GM21390 (cell line): ENCODE measurements at regions not wholly inside any gene's neighbourhood (a gene's known extent, or its start where the extent isn't known, plus 50 kb on each side); places are given as distances from the start of the nearest gene placed in this dataset.

Experiments used
- ATAC-seq: cut with Tn5 transposase; IDR thresholded peaks from one replicate; pipeline ENCODE4 v1.9.1; 2021; ENCODE audit not compliant: unreplicated experiment

DNA sequence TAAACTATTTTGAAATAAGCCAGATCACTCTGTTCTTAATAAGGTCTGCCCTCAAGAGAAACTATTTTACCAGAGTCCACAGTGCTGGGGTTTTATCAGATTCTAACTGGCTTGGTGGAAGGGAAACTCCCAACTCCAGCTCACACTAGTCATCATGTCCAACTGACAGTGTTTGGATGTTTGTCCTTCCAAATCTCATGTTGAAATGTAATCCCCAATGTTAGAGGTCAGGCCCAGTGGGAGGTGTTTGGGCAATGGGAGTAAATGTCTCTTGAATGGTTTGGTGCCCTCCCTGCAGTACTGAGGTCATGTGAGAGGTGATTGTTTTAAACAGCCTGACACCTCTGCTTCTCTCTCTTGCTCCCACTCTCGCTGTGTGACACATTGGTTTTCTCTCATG, 1301.0 kb upstream of the CDH8 start:
- no peak for ATAC-seq

DNA sequence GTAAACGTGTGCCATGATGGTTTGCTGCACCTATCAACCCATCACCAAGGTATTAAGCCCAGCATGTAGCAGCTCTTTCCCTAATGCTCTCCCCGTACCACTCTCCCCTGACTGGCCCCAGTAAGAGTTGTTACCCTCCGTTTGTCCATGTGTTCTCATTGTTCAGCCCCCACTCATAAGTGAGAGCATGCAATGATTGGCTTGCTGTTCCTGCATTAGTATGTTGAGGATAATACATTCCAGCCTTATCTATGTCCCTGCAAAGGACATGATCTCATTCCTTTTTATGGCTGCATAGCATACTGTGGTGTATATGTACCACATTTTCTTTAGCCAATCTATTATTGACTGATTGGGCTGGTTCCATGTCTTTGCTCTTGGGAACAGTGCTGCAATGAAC, 1294.9 kb upstream of the CDH8 start:
- no peak for ATAC-seq

DNA sequence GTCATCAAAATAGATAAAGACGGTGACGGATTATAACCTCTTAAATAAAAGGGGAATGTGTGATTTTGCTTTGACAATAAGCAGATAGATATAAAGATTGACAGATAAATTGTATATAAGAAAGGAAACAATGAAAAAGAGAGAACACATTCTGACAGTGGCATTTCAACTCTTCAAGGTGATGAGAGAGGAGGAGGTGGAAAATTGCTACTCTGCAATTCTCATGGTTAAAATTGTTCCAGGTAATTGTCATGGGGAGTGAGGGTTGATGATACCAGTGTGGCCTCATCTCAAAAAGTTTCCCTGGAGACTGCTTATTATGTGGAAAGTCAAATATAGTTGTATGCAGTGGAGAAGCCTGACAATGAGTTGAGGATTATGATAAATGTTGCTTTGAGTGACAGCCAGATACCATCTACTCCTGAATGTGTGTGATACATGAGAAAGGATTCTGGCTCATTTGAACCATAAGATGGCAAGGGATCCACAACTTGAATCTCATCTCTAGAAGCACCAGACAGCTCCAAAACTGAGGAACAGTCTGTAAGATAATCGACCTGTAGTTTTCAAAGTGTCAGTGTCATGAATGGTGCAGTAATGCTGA, 1290.6 kb upstream of the CDH8 start:
- no peak for ATAC-seq

DNA sequence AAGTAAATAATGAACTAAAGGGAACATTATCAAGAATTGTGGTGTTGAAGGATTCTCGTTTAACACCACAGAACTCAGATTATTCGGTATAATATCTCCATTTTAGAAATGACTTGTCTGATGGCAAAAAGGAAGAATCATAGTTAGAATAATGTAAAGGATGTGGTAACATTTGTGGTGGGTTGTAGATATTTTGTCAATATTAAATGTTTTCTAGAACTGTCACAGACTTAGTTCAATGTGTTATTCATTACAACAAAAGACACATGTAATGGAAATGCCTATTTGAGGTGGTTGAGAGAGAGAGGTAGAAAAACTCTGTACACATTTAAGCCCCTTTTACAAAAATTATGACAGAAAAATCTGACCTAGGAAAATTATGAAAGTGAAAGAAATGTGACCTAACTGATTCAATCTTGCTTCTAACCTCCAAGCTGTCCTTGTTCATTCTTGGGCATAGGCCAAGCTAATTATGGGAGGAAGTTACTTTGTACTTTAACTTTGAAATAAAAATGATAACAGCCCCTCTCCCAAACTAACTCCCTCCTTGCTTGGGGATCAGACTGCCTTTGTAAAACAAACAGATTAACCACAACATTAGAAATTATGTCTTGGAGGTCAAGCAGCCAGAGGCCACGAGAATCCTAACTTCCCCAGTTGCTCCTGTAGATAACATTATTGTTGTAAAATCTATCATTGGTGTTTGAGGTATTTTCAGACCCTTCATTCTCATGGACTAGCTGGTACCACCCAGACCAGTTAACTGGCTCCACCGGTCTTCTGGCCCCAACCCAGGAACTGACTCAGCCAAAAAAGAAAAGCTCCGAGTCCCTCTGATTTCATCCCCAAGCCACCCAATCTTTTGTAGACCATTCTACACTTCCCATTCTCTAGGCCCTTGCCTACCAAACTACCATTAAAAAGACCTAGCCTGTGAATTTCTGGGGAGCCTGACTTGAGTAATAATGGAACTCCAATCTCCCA, 1287.8 kb upstream of the CDH8 start:
- ATAC-seq, result no peak

DNA sequence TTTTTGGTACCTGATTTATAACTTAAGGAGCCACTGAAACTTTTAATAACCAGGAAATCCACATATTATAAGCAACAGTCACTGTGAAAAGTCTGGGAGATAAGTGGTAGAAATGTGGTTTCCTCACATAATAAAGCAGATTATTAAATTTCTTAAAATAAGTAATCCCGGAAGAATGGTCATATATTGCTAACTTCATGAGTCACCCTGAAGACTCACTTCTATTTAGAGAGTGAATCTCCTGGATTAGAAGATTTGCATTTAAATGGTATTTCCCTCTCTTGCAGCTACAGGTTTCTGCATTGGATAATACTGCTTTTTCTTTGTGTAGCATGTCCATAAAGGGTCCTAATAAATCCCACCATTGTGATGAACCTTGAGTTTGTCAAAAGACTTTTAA, 1286.8 kb upstream of the CDH8 start:
- no peak for ATAC-seq

DNA sequence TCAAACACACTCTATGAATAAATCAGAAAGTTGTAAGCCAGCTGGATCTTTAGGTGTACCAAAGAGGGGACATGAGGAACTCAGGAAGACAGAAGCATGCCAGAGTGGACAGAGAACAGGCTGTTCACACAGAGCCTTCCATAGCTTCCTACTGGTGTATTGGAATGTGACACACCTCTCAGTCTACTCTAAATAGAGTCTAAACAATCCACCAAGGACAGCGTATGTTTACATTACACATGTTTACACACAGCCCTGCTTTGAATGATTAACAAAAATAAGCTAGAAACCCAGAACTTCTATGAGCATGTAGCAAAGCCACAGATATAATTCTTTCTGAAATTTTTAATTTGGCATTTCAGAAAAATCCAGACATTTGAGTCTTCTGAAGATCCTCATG, 1279.0 kb upstream of the CDH8 start:
- ATAC-seq, result no peak

DNA sequence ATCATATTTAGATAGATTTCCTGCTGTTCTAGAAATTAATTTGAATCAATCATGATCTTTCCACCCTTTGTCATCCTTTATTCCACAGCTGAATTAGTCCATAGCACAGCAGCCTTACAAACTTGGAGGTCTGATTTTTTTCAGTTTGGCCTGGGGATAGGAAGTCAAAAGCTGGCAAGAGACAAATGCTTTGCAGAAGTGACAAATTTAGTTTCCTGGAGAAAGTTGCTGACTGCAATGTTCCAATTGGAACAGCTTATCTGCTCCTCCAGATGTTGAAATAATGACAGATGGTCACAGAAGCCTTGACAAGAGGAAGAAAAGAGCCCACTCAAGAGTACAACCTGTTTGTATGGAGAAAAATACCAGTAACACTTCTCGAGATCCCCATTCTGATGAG, 1276.1 kb upstream of the CDH8 start:
- ATAC-seq, result no peak

DNA sequence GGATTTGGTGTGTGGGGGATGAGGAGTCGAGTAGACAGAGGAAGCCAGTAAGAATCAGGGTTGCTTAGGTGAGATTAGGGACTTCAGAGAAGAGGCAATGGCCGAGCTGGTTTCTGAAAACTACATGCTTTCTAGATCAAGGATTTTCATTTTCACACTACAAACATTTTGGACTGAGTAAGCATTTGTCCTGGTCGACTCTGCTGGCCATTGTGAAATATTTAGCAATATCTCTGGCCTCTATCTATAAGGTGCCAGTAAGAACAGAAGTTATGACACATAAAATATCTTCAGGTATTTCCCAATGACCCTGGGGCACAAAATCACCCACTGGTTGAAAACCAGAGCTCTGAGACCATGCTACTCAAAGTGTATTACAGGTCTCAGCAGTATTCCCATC, 1275.1 kb upstream of the CDH8 start:
- no peak for ATAC-seq

DNA sequence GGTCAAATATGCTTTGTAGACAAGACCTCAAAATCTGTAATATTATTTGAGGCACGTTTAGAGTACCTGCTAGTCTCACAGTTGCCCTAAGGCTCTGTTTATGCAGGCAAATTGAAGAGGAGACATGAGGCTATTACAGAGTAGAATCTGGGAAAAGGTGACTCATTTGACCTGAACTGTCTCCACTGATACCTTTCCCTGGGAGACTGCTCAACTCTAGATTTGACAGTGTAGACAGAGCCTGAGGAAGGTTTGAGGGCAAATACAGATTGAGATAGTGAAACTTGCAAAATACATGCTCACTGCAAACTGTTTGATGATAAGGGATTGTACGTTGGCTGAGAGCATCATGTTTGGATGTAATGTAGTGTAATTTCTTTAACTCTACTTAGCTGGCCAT, 1266.6 kb upstream of the CDH8 start:
- no peak for ATAC-seq

DNA sequence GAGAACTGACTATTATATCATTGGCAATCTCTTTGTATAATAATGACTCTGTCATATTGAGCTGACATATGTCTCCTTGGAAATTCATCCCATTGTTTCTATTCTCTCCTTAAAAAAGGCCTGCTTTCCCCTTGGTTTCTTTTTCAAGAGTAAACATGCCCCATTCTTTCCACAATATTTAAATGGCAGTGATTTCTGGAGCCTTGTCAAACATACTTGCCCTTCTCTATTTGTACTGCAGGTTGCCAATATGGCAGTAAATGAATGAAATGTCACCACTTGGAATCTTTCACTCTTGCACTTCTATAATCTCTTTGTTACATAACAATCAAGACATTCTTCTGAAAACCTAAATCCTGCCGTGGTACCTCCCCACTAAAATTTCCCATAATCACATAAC, 1265.1 kb upstream of the CDH8 start:
- no peak for ATAC-seq

DNA sequence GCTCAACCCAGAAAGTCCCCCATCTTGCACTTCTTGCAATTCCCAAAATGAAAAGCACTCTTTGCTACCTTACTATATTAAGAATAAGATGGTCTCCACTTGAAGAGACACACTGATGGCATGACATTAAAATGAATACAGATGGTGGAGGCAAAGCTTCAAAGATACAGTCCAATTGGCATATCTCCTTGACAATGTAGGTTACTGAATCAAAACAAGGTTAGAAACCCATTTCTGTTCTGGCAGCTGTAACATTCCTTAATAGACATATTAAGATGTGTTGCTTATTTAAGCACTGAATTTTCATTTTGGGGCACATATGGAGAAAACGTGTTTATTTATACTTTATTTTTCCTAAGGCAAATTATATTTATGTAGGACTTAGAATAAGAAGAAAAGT, 1262.8 kb upstream of the CDH8 start:
- no peak for ATAC-seq

DNA sequence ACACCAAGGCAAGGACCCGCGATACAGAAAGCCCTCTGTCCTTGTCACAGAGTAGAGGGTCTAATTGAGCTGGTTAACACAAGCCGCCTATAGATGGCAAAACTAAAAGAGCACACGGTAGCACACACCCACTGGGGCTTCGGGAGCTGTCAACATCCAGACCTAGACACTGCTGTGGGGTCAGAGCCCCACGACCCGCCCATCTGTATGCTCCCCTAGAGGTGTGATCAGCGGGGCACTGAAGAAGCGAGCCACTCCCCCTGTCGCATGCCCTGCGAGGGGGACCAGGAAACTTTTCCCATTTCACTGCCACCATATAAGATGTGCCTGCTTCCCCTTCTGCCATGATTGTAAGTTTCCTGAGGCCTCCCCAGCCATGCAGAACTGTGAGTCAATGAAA, 1255.8 kb upstream of the CDH8 start:
- ATAC-seq, result no peak

DNA sequence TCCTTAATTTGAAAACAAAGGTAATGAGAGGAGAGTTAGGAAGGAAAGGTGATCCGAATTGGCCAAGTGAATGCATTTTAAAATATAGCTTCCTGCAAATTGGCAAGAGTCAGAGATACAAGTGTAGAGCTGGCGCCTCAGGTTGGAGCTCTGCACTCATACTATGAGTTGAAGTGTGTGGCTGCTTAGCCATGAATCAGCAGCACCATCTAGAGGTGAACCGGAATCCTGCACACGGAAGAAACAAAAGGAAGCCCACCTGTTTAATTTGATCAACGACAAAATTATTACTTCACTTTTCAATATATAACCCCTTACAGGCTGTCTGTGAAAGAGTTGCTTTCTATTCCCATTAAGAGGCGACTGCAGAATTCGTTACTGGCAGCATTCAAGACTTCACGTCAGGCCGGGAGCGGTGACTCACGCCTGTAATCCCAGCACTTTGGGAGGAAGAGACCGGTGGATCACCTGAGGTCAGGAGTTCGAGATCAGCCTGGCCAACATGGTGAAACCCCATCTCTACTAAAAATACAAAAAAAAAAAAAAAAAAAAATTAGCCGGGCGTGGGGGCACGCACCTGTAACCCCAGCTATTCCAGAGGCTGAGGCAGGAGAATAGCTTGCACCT, 1253.7 kb upstream of the CDH8 start:
- no peak for ATAC-seq

DNA sequence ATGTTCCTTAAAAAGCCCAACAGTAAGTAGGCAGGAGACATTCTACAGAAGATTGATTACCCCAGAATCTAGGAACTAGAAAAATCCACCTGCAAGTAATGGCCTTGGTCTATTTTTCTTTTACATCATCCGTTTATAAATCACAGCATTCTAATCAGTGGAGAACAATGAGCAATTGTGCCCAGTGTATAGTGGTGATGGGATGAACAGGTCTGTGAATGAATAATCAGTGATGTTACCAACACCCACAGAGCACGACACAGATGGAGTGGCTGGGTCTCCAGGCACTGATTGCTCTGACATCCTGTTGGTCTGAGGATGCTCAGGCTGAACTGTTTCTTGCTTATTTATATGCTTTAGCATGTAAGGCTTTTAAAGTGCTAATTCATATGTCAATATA, 1251.2 kb upstream of the CDH8 start:
- ATAC-seq, result no peak

DNA sequence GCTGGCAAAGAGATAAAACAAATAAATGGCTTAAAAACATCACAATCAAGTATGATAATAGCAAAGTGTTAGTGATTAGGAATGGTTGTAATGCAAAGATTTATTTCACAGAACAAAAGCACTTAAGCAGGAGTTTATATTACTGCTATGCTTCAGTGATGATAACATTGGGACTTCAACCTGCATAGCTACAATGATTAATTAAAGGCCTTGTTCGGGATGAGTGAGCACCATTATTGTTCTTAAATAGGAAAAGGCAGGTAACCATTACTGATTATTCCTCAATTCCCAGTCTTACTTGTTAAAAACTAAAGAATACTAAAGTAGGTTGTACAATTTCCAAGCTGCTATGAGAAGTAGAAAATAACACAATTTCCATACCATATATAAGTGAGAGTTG, 1247.5 kb upstream of the CDH8 start:
- ATAC-seq, result no peak

DNA sequence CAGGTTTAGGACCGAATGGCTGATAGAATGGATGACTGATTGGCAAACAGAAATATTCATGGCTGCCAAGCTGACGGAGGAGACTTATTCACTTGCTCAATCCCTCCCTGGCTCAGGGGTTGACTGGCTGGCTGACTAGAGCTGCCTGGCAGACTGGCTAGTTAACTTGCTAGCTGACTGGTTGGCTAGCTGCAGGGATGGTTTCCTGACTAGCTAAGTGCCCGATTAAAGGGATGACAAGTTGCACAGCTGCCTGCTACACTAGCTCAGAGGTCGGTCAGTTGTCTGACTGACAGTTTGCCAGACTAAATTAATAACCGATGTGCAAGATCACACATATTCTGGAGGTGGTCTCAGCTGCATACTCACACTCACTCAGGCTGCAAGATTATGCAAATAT, 1208.4 kb upstream of the CDH8 start:
- ATAC-seq, result no peak

DNA sequence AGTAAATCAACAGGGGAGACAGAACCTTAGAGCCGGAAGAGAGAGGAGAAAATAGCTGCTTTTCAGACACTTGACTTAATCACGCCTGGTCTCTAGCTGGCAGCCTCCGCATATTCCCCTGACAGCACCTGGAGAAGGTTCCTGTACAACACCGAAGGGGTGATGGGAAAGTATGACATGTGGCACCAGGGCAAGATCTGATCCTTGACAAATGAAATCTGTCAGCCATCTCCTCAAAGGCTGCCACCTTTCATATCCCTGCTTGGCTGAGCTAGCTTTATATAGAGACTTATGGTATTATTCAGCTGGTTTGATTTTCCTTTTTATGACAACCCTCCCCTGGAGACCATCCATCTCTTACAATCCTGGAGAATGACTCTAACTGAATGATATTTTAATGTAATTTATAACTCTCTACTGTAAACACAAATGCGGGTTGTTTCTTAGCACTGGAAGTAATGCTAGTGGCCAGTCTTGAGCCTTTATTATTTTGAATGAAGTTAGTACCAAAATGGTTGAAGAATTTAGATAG, 1205.3 kb upstream of the CDH8 start:
- ATAC-seq, result no peak

DNA sequence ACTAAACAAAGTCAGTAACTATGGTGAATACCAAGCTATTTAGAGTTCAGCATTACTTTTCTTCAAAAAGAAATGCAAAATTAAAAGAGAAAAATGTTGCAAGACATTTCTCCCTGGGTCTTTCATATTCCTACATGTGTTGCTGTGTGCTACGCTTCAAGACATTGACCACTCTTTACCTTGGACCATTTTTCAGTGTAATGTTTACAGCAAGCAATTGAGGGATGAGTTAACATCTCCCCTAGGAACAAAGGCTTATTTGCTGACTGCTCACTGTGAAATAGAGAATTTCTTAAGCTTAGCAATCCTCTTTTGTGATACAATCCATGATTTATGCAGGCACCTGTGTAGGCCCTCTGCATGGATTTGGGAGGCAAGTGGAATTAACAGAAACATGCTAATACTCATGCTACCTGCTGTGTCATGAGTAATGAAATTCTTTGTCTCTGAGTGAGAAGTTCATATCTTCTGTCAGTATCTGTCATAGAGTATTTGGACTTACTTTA, 1202.9 kb upstream of the CDH8 start:
- ATAC-seq, result no peak

DNA sequence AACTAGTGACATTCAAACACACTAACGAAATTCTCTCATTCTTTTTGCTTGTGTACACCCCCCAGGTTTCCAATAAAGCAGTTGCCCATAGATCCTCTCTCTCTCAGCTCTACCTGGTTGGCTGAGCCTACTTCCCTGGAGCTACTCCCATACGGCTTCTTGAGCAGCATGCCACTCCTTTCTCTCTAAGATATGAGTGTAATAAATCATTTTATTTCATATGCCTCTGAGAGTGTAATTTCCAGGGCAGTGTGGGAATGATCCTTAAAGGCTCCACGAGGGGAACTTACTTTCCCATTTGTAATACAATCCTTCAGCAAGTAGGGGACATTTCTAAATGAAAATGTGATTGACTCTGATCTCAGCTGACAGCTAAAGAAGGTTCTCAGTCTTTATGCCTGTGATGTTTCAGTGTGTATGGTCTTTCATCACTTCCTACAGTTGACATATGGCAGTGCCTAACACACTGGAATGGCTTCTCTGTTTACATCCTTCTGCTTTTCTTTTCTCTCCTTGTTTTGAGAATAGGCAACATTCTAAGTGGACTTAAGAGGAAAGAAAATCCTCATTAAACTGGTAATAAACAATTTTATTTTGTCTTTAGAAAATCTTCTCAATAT, 1194.3 kb upstream of the CDH8 start:
- no peak for ATAC-seq

DNA sequence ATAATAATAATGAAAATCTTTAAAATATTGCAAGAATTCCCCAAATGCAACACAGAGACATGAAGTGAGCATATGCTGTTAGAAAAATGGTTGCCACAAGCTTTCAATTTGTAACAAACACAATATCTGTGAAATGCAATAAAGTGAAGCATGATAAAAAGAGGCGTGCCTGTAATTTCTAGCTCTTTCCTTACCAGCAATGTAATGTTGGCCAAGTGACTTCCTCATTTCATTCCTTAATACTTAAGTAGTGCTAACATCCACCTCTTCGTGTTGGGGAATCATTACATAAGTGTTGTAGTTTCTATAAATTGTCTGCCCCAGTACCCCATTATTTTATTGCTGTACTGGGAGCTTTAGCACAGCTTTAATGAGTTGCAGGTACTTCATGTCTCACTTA, 1192.0 kb upstream of the CDH8 start:
- ATAC-seq, result no peak

DNA sequence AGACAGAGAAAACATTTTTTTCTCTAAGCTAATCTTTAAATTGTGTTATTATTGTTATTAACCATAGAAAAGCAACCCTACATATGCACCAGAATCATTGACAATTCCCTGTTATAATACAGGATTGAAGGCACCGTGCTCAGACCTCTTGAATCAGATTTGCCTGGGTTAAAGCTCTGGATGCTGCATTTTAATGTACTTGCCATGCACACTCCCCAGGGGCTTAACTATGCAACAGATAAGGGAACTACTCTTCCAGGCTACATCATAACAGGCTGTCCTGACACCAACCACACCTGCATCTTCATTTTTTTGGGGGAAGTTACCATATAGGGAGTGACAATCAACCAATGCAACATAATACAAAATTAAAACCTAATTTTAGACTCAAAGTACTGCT, 1187.6 kb upstream of the CDH8 start:
- ATAC-seq, result no peak
